GM12892 (cell line): ENCODE measurements at regions not wholly inside any gene's neighbourhood (a gene's known extent, or its start where the extent isn't known, plus 50 kb on each side); places are given as distances from the start of the nearest gene placed in this dataset.

ENCODE experiments used
- POLR2A ChIP-seq: IDR thresholded peaks from 2 replicates; pipeline ENCODE4 v1.6.1; 2011; ENCODE audit warnings: low read depth, low read length, control low read depth
- POLR2AphosphoS5 ChIP-seq: IDR thresholded peaks from 2 replicates; pipeline ENCODE4 v1.6.1; 2011; ENCODE audit warnings: low read depth, low read length, control low read depth
- TAF1 ChIP-seq: IDR thresholded peaks from 2 replicates; pipeline ENCODE4 v1.6.1; 2011; ENCODE audit warnings: low read depth, mild to moderate bottlenecking, control low read depth, low read length, borderline replicate concordance

- TF ChIP-seq POLR2A, result no peak
- TF ChIP-seq TAF1, result no peak
- TF ChIP-seq POLR2AphosphoS5, result no peak
Measured at GRCh38 chr6:1109134-1109533, 202.8 kb upstream of the FOXQ1 start.
